Vagina (tissue), 2 donors: ENCODE measurements at regions not wholly inside any gene's neighbourhood (a gene's known extent, or its start where the extent isn't known, plus 50 kb on each side); places are given as distances from the start of the nearest gene placed in this dataset.

Experiments
- DNase-seq, 2 donors: peaks; one replicate each; pipeline ENCODE4 v3.0.0-alpha.2; 2017; ENCODE audit errors: extremely low spot score in 2 of 2
- H3K27ac ChIP-seq: fragments of 200-600 bp; sonication (generic); one replicate; pipeline ENCODE4 v1.5.1; 2019
- H3K27me3 ChIP-seq: fragments of 200-600 bp; sonication (generic); one replicate; pipeline ENCODE4 v1.5.1; 2019
- H3K36me3 ChIP-seq, 2 donors: fragments of 200-600 bp; sonication (generic); one replicate each; pipeline ENCODE4 v1.5.1; 2017 to 2019
- H3K4me1 ChIP-seq: fragments of 200-600 bp; sonication (generic); one replicate; pipeline ENCODE4 v1.5.1; 2019
- H3K4me3 ChIP-seq, 2 donors: fragments of 200-600 bp; sonication (generic); 1 replicate in 1 of 2; 2 replicates in 1 of 2; pipeline ENCODE4 v1.5.1; 2016 to 2019
- H3K9me3 ChIP-seq: fragments of 200-600 bp; sonication (generic); one replicate; pipeline ENCODE4 v1.5.1; 2019
- CTCF ChIP-seq, 3 experiments: fragments of 450-650 bp in 2 of 3; fragments of 200-600 bp in 1 of 3; sonication (generic) in 1 of 3; IDR thresholded peaks; one replicate each; pipeline ENCODE4 v1.5.1; 2017 to 2019; ENCODE audit warnings: antibody characterized with exemption in 3 of 3, mild to moderate bottlenecking in 2 of 3, moderate library complexity in 2 of 3
- POLR2A ChIP-seq, 2 donors: fragments of 450-650 bp; IDR thresholded peaks; one replicate each; pipeline ENCODE4 v1.6.1; 2017; ENCODE audit warnings: antibody characterized with exemption in 2 of 2, mild to moderate bottlenecking in 2 of 2, moderate library complexity in 2 of 2
- POLR2AphosphoS5 ChIP-seq, 2 donors: sonication (generic); formaldehyde crosslinking; IDR thresholded peaks; one replicate each; pipeline ENCODE4 v1.9.0; 2017; ENCODE audit warnings: antibody characterized with exemption in 2 of 2, mild to moderate bottlenecking in 2 of 2, low read depth in 1 of 2; ENCODE audit not compliant: insufficient read depth in 1 of 2
- intact Hi-C: fragments of 100-400 bp; cut with DNase I; formaldehyde crosslinking; loops from one replicate; pipeline ENCODE4 v1.15.1; 2023

- Histone ChIP-seq H3K4me1 (no peaks in the 10 kb centered on the region), H3K9me3 (no peaks in the 10 kb centered on the region), H3K27ac (no peak overlapping the region), H3K4me3 (no peak overlapping the region), H3K27me3 (no peaks in the 10 kb centered on the region), H3K36me3 (no peaks in the 10 kb centered on the region)
- TF ChIP-seq CTCF (IDR thresholded peaks at IDR 0.05) (no peak), POLR2AphosphoS5 (IDR thresholded peaks at IDR 0.05; ENCODE audit: insufficient read depth in 1 of 2, low read depth in 1 of 2) (no peak), POLR2A (IDR thresholded peaks at IDR 0.05) (no peak)
- no peak for DNase-seq
- intact Hi-C loops = no loop called here
Observed at GRCh38 chr6:49097116-49097515, 365.9 kb downstream of the MMUT start.

- H3K9me3 ChIP-seq = no peaks in the 10 kb centered on the region
- H3K27me3 ChIP-seq = no peaks in the 10 kb centered on the region
- intact Hi-C loops = no loop called here
- no peaks in the 10 kb centered on the region for H3K36me3 ChIP-seq
- no peak for TF ChIP-seq CTCF (IDR thresholded peaks at IDR 0.05)
- TF ChIP-seq POLR2AphosphoS5 (IDR thresholded peaks at IDR 0.05; ENCODE audit: insufficient read depth in 1 of 2, low read depth in 1 of 2) = no peak
- TF ChIP-seq POLR2A (IDR thresholded peaks at IDR 0.05) = no peak
- no peak overlapping the region for H3K27ac ChIP-seq
- H3K4me3 ChIP-seq = no peak overlapping the region
- no peaks in the 10 kb centered on the region for H3K4me1 ChIP-seq
- no peak for DNase-seq
Observed at GRCh38 chr6:49088631-49089030, 374.4 kb downstream of the MMUT start.

GRCh38 chr6:49087369-49087768 lies 375.7 kb downstream of the MMUT start:
- DNase-seq = no peak
- H3K27ac ChIP-seq = no peak overlapping the region
- no peaks in the 10 kb centered on the region for H3K27me3 ChIP-seq
- H3K4me3 ChIP-seq = no peak overlapping the region
- no peaks in the 10 kb centered on the region for H3K4me1 ChIP-seq
- no peak for TF ChIP-seq CTCF (IDR thresholded peaks at IDR 0.05)
- no peak for TF ChIP-seq POLR2A (IDR thresholded peaks at IDR 0.05)
- TF ChIP-seq POLR2AphosphoS5 (IDR thresholded peaks at IDR 0.05; ENCODE audit: insufficient read depth in 1 of 2, low read depth in 1 of 2) = no peak
- intact Hi-C loops = no loop called here
- no peaks in the 10 kb centered on the region for H3K9me3 ChIP-seq
- H3K36me3 ChIP-seq = no peaks in the 10 kb centered on the region

GRCh38 chr6:49082611-49083010 lies 380.4 kb downstream of the MMUT start:
- no peak overlapping the region for H3K27ac ChIP-seq
- no peak for DNase-seq
- no peaks in the 10 kb centered on the region for H3K4me1 ChIP-seq
- H3K9me3 ChIP-seq = no peaks in the 10 kb centered on the region
- intact Hi-C loops = no loop called here
- TF ChIP-seq POLR2A (IDR thresholded peaks at IDR 0.05) (no peak), CTCF (IDR thresholded peaks at IDR 0.05) (no peak), POLR2AphosphoS5 (IDR thresholded peaks at IDR 0.05; ENCODE audit: insufficient read depth in 1 of 2, low read depth in 1 of 2) (no peak)
- no peaks in the 10 kb centered on the region for H3K36me3 ChIP-seq
- no peak overlapping the region for H3K4me3 ChIP-seq
- no peaks in the 10 kb centered on the region for H3K27me3 ChIP-seq

- Histone ChIP-seq H3K9me3 (no peaks in the 10 kb centered on the region), H3K36me3 (no peaks in the 10 kb centered on the region), H3K4me3 (no peak overlapping the region), H3K27ac (no peak overlapping the region), H3K27me3 (no peaks in the 10 kb centered on the region), H3K4me1 (no peaks in the 10 kb centered on the region)
- intact Hi-C loops = no loop called here
- no peak for DNase-seq
- TF ChIP-seq POLR2A (IDR thresholded peaks at IDR 0.05) (no peak), CTCF (IDR thresholded peaks at IDR 0.05) (no peak), POLR2AphosphoS5 (IDR thresholded peaks at IDR 0.05; ENCODE audit: insufficient read depth in 1 of 2, low read depth in 1 of 2) (no peak)
Observed at GRCh38 chr6:49072885-49073620, 390.0 kb downstream of the MMUT start.
